ENCODE measurements at regions not wholly inside any gene's neighbourhood (a gene's known extent, or its start where the extent isn't known, plus 50 kb on each side); places are given as distances from the start of the nearest gene placed in this dataset.

DNA sequence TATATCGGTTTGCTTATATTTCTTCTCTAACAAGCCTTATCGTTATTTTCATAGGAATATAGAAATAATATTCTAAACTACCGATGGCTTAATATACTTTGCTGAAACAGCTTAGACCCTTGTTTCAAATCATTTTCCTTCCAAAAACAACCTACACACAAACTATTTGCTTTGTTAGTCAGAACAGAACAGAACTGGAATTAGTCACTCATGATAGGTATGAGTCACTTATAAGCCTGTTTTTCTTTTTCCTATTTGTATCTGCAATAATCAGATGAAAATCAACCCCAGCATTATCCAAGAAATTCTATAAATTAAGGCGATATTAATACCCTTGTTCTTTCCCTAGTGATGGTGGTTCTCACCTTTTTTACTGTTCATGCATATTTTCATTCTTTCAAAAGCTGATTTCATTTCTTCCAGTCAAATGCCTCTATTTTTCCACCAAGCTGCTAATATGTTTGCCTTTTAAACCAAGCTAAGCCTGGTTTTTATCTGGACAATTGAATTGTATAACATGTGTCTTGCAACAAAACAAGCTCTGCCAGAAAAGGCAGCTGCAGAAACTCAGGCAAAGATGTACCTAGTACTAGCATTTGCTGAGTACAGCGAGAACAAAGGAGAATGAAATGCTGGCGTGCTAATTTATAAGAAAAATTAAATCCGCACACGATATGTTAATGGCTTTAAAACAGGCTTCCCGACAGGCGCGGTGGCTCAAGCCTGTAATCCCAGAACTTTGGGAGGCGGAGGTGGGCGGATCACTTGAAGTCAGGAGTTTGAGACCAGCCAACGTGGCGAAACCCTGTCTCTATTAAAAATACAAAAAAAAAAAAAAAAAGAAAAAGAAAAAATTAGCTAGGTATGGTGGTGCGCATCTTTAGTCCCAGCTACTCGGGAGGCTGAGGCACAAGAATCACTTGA is 1418.2 kb downstream of the AACS start:
- TF ChIP-seq, protein P1, sequence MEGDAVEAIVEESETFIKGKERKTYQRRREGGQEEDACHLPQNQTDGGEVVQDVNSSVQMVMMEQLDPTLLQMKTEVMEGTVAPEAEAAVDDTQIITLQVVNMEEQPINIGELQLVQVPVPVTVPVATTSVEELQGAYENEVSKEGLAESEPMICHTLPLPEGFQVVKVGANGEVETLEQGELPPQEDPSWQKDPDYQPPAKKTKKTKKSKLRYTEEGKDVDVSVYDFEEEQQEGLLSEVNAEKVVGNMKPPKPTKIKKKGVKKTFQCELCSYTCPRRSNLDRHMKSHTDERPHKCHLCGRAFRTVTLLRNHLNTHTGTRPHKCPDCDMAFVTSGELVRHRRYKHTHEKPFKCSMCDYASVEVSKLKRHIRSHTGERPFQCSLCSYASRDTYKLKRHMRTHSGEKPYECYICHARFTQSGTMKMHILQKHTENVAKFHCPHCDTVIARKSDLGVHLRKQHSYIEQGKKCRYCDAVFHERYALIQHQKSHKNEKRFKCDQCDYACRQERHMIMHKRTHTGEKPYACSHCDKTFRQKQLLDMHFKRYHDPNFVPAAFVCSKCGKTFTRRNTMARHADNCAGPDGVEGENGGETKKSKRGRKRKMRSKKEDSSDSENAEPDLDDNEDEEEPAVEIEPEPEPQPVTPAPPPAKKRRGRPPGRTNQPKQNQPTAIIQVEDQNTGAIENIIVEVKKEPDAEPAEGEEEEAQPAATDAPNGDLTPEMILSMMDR (IDR thresholded peaks at IDR 0.05), result no peak
- no peak for TF ChIP-seq EZH2 (IDR thresholded peaks at IDR 0.05; ENCODE audit: borderline replicate concordance, insufficient read depth, low read depth, low read length, poor library complexity, severe bottlenecking)

Measured in B cell (primary cell).